IMR-90 (cell line): ENCODE measurements at regions not wholly inside any gene's neighbourhood (a gene's known extent, or its start where the extent isn't known, plus 50 kb on each side); places are given as distances from the start of the nearest gene placed in this dataset.

Experiments
- CEBPB ChIP-seq: IDR thresholded peaks from 2 replicates; pipeline ENCODE4 v1.6.1; 2012; ENCODE audit warnings: low read depth, low read length, improper control_type of control experiment
- CHD1 ChIP-seq: IDR thresholded peaks from 2 replicates; pipeline ENCODE4 v1.6.1; 2012; ENCODE audit warnings: low read depth, low read length, improper control_type of control experiment
- CTCF ChIP-seq: conservative IDR thresholded peaks from 2 replicates; pipeline ENCODE4 v1.5.1; 2012; ENCODE audit warnings: mild to moderate bottlenecking, low read depth, low read length, improper control_type of control experiment
- FOS ChIP-seq: fragments of 150-350 bp; IDR thresholded peaks from 2 replicates; pipeline ENCODE4 v1.6.1; 2016; ENCODE audit warnings: low read depth, low read length
- MAFK ChIP-seq: IDR thresholded peaks from 2 replicates; pipeline ENCODE4 v1.6.1; 2012; ENCODE audit warnings: low read depth, low read length, improper control_type of control experiment
- MXI1 ChIP-seq: IDR thresholded peaks from 2 replicates; pipeline ENCODE4 v1.6.1; 2012; ENCODE audit warnings: low read depth, mild to moderate bottlenecking, low read length, moderate library complexity, borderline replicate concordance
- NFE2L2 ChIP-seq: fragments of 150-350 bp; IDR thresholded peaks from 2 replicates; pipeline ENCODE4 v1.6.1; 2016; ENCODE audit warnings: low read depth, mild to moderate bottlenecking, low read length
- POLR2A ChIP-seq: IDR thresholded peaks from 2 replicates; pipeline ENCODE4 v1.6.1; 2012; ENCODE audit warnings: mild to moderate bottlenecking, low read depth, low read length
- RAD21 ChIP-seq: IDR thresholded peaks from 2 replicates; pipeline ENCODE4 v1.6.1; 2012; ENCODE audit warnings: low read length, improper control_type of control experiment
- RCOR1 ChIP-seq: IDR thresholded peaks from 2 replicates; pipeline ENCODE4 v1.6.1; 2012; ENCODE audit warnings: mild to moderate bottlenecking, low read length, improper control_type of control experiment; ENCODE audit not compliant: insufficient replicate concordance
- SMC3 ChIP-seq: fragments of 150-350 bp; IDR thresholded peaks from 2 replicates; pipeline ENCODE4 v1.6.1; 2016; ENCODE audit warnings: low read depth, mild to moderate bottlenecking, antibody characterized with exemption, low read length, moderate library complexity
- TF ChIP-seq, protein P1 (sequence below): fragments of 150-350 bp; IDR thresholded peaks from 2 replicates; pipeline ENCODE4 v1.6.1; 2016; ENCODE audit warnings: low read depth, mild to moderate bottlenecking, low read length, moderate library complexity, borderline replicate concordance

DNA sequence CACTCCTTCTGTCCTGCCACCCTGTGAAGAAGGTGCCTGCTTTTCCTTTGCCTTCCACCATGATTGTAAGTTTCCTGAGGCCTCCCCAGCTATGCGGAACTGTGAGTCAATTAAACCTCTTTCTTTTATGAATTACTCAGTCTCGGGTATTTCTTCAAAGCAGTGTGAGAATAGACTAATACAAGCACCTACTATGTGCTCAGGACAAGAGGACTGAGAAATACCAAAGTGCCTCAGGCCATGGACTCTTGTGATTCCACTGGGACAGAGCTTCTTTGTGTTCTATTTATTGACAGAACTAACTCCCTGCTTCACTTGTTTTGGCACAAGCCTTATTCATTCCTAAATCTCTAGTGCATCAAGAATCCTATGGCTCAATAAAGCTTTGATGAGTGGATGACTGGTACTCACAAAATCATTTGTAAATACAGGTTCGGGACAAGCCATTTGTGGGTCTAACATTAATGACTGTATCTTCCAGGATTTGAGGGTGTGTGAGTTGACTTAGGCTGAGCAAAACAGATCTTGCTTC lies 204.2 kb downstream of the PDCD6IP start:
- TF ChIP-seq CTCF (no peak), CEBPB (no peak), POLR2A (no peak), RAD21 (no peak), MAFK (no peak), RCOR1 (no peak), FOS (no peak), CHD1 (no peak), SMC3 (no peak), NFE2L2 (no peak), MXI1 (no peak)
- TF ChIP-seq, protein P1, sequence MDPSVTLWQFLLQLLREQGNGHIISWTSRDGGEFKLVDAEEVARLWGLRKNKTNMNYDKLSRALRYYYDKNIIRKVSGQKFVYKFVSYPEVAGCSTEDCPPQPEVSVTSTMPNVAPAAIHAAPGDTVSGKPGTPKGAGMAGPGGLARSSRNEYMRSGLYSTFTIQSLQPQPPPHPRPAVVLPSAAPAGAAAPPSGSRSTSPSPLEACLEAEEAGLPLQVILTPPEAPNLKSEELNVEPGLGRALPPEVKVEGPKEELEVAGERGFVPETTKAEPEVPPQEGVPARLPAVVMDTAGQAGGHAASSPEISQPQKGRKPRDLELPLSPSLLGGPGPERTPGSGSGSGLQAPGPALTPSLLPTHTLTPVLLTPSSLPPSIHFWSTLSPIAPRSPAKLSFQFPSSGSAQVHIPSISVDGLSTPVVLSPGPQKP: no peak
